GM21619 (cell line): ENCODE measurements at regions not wholly inside any gene's neighbourhood (a gene's known extent, or its start where the extent isn't known, plus 50 kb on each side); places are given as distances from the start of the nearest gene placed in this dataset.

Experiments
- ATAC-seq: cut with Tn5 transposase; IDR thresholded peaks from one replicate; pipeline ENCODE4 v1.9.1; 2021; ENCODE audit not compliant: unreplicated experiment

- ATAC-seq, result no peak
Observed at GRCh38 chr3:163048881-163049280, 1552.3 kb downstream of the OTOL1 start.

DNA sequence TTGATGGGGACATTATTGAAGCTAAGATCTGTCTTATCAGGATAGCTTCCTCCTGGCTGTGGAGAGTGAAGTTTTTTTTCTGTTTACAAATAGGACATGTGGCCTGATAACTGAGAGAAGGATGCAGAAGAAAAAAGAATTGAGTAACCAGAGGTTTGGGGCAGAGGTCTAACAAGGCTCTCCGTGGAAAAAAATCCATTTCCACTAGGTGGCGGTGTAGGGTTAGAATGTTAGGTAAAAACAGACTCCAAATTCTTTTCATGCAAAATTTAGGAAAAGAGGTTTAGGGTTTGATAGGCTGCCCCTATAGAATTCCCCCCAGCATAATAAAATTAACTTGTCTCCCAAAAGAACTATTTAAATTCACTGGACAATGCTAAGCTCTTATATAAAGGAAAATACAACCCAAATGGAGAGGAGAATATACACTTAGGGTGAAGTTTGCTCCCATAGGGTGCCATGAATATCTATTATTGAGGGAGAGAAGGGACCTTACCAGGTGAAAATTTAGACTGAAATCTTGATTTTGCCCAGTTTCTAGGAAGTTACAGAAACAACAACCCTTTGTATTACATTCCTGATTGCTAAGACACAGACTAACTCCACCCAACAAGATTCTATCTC lies 1560.4 kb downstream of the OTOL1 start:
- ATAC-seq, result no peak

GRCh38 chr3:163058031-163058854 lies 1561.6 kb downstream of the OTOL1 start:
- ATAC-seq, result no peak

DNA sequence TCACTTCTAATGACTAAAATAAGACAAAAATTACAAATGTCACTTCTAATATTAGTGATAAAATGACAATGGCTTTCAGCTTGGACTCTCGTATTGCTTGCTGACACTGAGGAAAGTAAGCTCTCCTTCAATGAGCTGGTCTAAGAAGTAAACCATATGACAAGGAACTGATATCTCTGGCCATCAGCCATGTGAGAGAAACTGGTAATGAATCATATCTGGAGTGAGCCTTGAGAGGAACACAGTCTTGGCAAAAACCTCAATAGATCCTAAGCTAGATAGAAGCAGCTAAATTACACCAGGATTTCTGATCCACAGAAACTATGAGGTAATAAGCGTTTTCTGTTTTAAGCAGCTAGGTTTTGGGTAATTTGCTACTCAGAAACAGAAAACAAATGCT lies 1575.1 kb downstream of the OTOL1 start:
- no peak for ATAC-seq
